ENCODE measurements at regions not wholly inside any gene's neighbourhood (a gene's known extent, or its start where the extent isn't known, plus 50 kb on each side); places are given as distances from the start of the nearest gene placed in this dataset.

DNA sequence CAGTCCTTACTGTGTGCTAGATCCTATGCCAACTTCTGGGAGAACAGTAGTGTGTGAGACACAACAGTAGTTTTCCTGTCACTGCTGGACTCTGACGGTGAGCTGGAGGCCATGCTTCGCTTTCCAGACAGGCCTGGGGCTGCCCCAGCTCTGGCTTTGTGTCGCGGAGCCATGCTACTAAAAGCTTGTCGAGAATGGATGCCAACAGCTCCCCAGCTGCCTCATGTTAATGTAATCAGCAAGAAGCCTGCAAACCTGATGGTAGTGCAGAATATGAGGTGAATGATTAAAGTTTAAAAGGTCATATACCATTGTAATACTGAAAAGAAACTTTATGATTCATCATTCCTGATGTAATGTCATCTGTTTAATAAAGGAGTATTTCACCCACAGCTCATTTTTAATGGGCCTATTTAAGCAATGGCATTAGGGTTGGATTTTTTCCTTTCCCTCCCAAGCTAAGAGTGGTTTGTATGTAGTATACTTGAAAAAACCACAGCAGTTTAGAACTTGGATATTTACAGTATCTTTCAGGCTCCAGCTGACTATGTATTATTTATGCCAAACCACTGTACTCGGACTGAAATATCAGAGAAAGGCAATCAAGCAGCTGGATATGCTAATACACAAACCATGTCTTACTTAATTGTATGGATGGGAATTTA, 343.0 kb downstream of the NUF2 start:
- no peak overlapping the region for H3K4me3 ChIP-seq
- no peaks in the 10 kb centered on the region for H3K4me1 ChIP-seq (ENCODE audit: low read depth)
- H3K36me3 ChIP-seq (ENCODE audit: low read depth), result no peaks in the 10 kb centered on the region
- ATAC-seq, result no peak
- H3K9me3 ChIP-seq, result no peaks in the 10 kb centered on the region
- intact Hi-C loops (cut with DNase I, micrococcal nuclease), result no loop called here
- TF ChIP-seq, protein P1, sequence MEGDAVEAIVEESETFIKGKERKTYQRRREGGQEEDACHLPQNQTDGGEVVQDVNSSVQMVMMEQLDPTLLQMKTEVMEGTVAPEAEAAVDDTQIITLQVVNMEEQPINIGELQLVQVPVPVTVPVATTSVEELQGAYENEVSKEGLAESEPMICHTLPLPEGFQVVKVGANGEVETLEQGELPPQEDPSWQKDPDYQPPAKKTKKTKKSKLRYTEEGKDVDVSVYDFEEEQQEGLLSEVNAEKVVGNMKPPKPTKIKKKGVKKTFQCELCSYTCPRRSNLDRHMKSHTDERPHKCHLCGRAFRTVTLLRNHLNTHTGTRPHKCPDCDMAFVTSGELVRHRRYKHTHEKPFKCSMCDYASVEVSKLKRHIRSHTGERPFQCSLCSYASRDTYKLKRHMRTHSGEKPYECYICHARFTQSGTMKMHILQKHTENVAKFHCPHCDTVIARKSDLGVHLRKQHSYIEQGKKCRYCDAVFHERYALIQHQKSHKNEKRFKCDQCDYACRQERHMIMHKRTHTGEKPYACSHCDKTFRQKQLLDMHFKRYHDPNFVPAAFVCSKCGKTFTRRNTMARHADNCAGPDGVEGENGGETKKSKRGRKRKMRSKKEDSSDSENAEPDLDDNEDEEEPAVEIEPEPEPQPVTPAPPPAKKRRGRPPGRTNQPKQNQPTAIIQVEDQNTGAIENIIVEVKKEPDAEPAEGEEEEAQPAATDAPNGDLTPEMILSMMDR (IDR thresholded peaks at IDR 0.05), result no peak
- DNase-seq, result peak in 1 of 3 donors; percentile 37

DNA sequence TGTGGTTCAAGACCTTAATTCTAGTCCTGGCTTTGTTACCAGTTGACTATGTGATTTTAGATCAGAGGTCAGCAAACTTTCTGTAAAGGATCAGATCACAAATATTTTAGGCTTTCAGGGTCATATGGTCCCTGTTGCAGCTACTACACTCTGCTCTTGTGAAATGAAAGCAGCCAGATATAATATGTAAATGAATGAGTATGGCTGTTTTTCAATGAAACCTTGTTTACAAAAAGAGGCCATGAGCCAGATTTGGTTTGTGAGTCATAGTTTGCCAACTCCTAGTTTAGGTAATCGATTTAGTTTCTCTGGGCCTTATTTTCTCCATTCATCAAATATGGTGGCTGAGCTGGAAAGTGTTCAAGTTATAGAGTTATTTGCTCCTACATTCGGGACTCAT, 346.7 kb downstream of the NUF2 start:
- DNase-seq (no peak), ATAC-seq (no peak)
- TF ChIP-seq, protein P1 (IDR thresholded peaks at IDR 0.05), result no peak
- no peaks in the 10 kb centered on the region for H3K4me1 ChIP-seq (ENCODE audit: low read depth)
- intact Hi-C loops (cut with DNase I, micrococcal nuclease), result no loop called here
- H3K36me3 ChIP-seq (ENCODE audit: low read depth), result no peaks in the 10 kb centered on the region
- H3K9me3 ChIP-seq, result no peaks in the 10 kb centered on the region
- H3K4me3 ChIP-seq, result no peak overlapping the region

DNA sequence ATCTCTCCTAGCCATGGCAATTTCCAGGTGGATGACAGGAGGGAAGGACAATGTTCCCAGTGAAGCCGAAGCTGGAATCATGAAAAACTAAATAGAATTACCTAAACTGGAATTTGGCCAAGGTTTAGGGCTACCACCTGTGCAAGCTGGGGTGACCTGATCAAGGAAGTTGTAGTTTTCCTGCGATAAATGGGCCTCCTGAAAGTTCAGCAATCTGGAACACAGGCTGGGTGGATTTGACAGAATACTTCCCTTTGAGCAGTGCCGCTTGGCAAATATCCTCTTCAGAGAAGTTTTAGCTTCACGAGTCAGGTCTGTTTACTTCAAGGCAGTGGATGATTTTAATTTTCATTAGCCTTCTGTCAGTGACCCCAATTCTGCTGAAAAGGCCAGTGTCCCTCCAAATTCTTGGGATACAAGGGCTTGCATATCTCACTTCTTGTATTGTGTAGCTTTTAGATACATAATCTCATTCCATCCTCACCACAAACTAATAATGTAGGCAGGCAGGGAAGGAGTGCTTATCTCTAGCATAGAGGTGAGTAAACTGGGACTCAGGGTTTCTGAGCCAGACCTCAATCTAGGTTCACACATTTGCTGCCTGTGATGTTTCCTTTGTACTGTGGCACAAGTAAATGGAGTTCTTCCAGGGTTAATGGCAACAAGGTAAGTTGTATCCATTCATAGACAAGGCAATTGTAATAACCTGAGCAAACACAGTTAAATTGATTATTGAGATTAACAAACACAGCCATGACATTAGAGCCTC, 349.4 kb downstream of the NUF2 start:
- Histone ChIP-seq H3K36me3 (ENCODE audit: low read depth) (no peaks in the 10 kb centered on the region), H3K4me3 (no peak overlapping the region), H3K4me1 (ENCODE audit: low read depth) (no peaks in the 10 kb centered on the region), H3K9me3 (no peaks in the 10 kb centered on the region)
- peak; percentile 80 for ATAC-seq
- peak in 1 of 3 donors; percentile 3 for DNase-seq
- TF ChIP-seq, protein P1 (IDR thresholded peaks at IDR 0.05), result no peak
- intact Hi-C loops (cut with DNase I, micrococcal nuclease), result no loop called here

DNA sequence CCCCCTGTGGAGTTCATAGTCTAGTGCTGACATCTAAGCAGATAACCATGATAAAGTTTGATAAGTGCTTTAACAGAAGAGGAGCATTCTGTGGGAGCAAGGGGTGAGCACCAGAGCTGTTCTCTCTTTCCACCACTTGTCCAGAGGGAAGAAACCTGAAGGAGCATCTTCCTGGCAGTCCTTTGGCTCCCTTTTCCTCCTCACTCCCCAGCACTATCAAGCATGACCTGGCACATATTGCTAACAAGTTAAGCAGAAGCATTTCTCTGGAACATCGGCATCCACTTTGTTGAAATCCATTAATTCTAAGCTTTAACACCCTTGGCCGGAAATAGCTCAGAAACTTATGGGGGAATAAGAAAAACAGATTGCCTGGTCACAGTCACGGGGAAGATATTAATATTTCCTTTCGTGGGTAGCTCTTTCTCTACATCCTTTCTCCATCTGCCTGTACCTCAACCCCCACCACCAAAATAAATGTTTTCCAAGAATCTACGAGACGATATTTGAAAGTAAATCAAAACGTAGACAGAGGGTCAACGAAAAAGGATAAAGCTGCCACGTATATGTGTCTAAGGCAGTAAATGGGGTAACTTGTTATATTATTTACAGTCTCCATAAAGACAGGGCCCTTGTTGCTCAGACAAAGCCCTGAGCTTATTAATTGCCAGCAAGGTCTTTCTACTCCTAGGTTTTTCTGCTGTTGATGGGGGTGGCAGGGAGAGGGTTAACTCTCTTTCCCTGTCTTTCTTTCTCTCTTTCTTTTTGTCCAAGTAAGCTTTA, 351.4 kb downstream of the NUF2 start:
- H3K4me1 ChIP-seq (ENCODE audit: low read depth), result no peaks in the 10 kb centered on the region
- TF ChIP-seq, protein P1 (IDR thresholded peaks at IDR 0.05), result no peak
- no peaks in the 10 kb centered on the region for H3K36me3 ChIP-seq (ENCODE audit: low read depth)
- no peak for DNase-seq
- no peaks in the 10 kb centered on the region for H3K9me3 ChIP-seq
- no peak overlapping the region for H3K4me3 ChIP-seq
- no peak for ATAC-seq
- intact Hi-C loops (cut with DNase I, micrococcal nuclease), result no loop called here

DNA sequence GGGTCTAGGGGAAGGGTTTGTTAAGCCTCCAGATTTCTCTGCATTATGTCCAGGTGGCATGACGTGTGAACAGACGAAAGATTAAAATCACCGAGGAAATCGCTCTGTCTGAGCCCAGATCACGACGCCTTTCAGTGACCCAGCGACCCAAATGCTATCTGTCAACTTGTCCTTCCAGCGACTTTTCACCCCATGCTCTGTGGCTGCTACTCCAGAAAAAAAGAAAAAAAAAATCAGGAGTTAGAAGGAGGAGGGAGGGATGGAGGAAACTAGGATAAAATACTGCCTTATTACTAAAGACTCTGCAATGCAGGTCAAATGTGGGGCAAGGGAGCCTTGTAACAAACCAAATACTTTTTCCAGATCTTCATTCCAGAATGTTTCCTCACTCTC, 352.0 kb downstream of the NUF2 start:
- intact Hi-C loops (cut with DNase I, micrococcal nuclease), result no loop called here
- H3K9me3 ChIP-seq, result no peaks in the 10 kb centered on the region

More for the DNA sequence above, 352.0 kb downstream of the NUF2 start:
- TF ChIP-seq, protein P1 (IDR thresholded peaks at IDR 0.05), result no peak
- H3K4me1 ChIP-seq (ENCODE audit: low read depth), result no peaks in the 10 kb centered on the region
- no peak for ATAC-seq
- DNase-seq, result no peak
- no peak overlapping the region for H3K4me3 ChIP-seq
- no peaks in the 10 kb centered on the region for H3K36me3 ChIP-seq (ENCODE audit: low read depth)
